Stimulated activated naive B cell treated with anti-CD40 and anti-IgM and Interleukin-4, amounts not matched to agents 10 μg/mL and 1 μg/mL and 100 μg/mL, for 72 hours (primary cell): ENCODE measurements at regions not wholly inside any gene's neighbourhood (a gene's known extent, or its start where the extent isn't known, plus 50 kb on each side); places are given as distances from the start of the nearest gene placed in this dataset.
"Not testable (repeated sequence)": the region's sequence is repeated elsewhere in the genome, so short reads cannot be mapped to it uniquely, and the experiment has no call there.

ENCODE experiments used
- ATAC-seq, 2 donors: fragments of 150-1000 bp; cut with Tn5 transposase; replicated peaks; 2 replicates each; pipeline ENCODE4 v1.10.0; 2021; ENCODE audit warnings: moderate library complexity in 1 of 2
- DNase-seq: peaks from one replicate; pipeline ENCODE4 v3.0.0; 2021
- H3K27ac Mint-ChIP-seq: one replicate; pipeline ENCODE4 v1.8.0; 2022; ENCODE audit warnings: mild to moderate bottlenecking, mixed read lengths
- H3K27me3 Mint-ChIP-seq, 2 donors: one replicate each; pipeline ENCODE4 v1.8.0; 2022; ENCODE audit warnings: mixed read lengths in 2 of 2
- H3K36me3 Mint-ChIP-seq, 2 donors: one replicate each; pipeline ENCODE4 v1.8.0; 2022; ENCODE audit warnings: mixed read lengths in 2 of 2, mild to moderate bottlenecking in 1 of 2
- H3K4me1 Mint-ChIP-seq, 2 donors: one replicate each; pipeline ENCODE4 v1.8.0; 2022; ENCODE audit warnings: mixed read lengths in 2 of 2, mild to moderate bottlenecking in 1 of 2
- H3K4me3 Mint-ChIP-seq, 2 donors: one replicate each; pipeline ENCODE4 v1.8.0; 2022; ENCODE audit warnings: mild to moderate bottlenecking in 2 of 2, mixed read lengths in 2 of 2, moderate library complexity in 1 of 2
- H3K9me3 Mint-ChIP-seq, 2 donors: one replicate each; pipeline ENCODE4 v1.8.0; 2022; ENCODE audit warnings: mixed read lengths in 2 of 2, mild to moderate bottlenecking in 1 of 2

DNA sequence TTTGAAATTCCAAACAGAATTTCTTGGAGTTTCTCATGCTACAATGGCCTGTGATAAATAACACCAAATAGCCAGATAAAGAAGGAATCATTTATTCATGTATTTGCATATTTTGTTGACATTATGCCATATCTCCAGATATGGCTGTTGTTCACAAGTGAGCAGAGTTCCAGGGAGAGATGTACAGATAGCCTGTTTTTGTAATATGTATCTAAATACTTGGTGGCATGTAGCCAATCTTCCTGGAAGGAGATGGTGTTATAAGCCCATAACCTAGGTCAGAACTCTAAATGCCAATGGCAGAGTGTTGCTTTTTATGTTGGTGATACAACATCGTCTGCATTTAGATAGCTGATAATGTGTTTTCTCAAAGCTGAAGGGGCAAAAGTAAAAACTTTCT, 292.2 kb downstream of the FBXO8 start:
- H3K27ac Mint-ChIP-seq, result no peak overlapping the region

DNA sequence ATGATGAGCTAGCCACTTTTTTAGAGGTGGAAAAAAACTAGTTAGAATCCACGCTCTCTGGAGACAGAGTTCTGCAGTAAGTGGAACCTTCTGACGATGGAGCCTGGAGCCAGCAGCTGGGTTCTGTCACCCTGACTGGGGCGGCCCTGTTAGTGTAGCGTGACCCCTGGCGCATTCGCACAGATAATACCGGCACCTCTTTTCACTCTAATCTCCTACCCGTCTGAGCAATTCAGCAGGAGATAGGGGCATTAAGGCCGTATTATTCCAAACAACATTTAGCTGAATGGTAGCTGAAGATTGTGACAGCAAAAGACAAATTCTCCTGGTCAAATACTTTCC, 292.6 kb downstream of the FBXO8 start:
- Mint-ChIP-seq H3K4me3 (no peak overlapping the region), H3K9me3 (no peaks in the 10 kb centered on the region), H3K36me3 (no peaks in the 10 kb centered on the region), H3K27me3 (no peaks in the 10 kb centered on the region), H3K4me1 (no peaks in the 10 kb centered on the region), H3K27ac (no peak overlapping the region)
- ATAC-seq (no peak), DNase-seq (no peak)

More for the DNA sequence above, 292.2 kb downstream of the FBXO8 start:
- no peaks in the 10 kb centered on the region for H3K4me1 Mint-ChIP-seq
- no peaks in the 10 kb centered on the region for H3K36me3 Mint-ChIP-seq
- H3K9me3 Mint-ChIP-seq, result peaks cover 0 to 1% of the 10 kb centered on the region in 2 donors
- ATAC-seq (no peak), DNase-seq (no peak)
- H3K27me3 Mint-ChIP-seq, result no peaks in the 10 kb centered on the region
- H3K4me3 Mint-ChIP-seq, result no peak overlapping the region

DNA sequence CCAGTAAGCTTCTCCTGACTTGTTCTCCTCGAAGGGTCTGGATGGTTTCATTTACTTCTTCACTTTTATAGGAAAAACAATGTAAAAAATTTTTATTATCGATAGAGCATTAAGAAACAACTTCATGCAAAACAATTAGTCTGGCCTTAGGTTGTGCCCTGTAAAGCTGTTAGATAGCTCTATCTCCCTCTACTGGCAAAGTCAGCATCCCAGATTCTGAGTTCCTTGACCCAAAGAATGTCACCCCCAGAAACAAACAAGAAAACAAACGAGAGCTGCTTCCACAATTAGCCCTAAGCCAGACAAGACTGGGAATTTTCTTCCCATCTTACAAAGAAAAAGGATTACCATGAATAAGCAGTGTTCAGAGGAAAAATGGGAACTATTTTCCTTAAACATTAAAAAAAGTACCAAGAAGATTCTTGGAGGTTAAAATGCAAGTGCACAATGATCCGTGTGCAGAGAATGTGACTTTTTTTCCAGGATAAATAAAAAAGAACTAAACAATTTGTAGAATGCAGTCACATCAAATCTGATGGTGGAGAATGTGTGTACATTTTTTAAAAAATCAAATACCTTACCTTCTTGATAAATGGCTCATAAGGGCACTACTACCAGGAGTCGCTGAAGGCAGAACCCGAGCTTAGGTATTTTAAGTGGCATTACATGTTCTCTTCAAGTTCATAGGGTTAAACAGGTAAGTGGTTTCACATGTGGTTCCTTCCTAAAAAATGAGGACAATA, 293.2 kb downstream of the FBXO8 start:
- Mint-ChIP-seq H3K36me3 (no peaks in the 10 kb centered on the region), H3K27ac (no peak overlapping the region), H3K9me3 (no peaks in the 10 kb centered on the region), H3K4me1 (no peaks in the 10 kb centered on the region), H3K27me3 (no peaks in the 10 kb centered on the region), H3K4me3 (no peak overlapping the region)
- ATAC-seq (no peak), DNase-seq (no peak)

DNA sequence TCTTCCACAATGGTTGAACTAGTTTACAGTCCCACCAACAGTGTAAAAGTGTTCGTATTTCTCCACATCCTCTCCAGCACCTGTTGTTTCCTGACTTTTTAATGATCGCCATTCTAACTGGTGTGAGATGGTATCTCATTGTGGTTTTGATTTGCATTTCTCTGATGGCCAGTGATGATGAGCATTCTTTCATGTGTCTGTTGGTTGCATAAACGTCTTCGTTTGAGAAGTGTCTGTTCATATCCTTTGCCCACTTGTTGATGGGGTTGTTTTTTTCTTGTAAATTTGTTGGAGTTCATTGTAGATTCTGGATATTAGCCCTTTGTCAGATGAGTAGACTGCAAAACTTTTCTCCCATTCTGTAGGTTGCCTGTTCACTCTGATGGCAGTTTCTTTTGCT, 319.9 kb downstream of the FBXO8 start:
- not testable (repeated sequence) for H3K27me3 Mint-ChIP-seq, H3K4me3 Mint-ChIP-seq, DNase-seq, H3K9me3 Mint-ChIP-seq, H3K4me1 Mint-ChIP-seq, ATAC-seq, H3K36me3 Mint-ChIP-seq, H3K27ac Mint-ChIP-seq

GRCh38 chr4:173960398-173960797, 323.1 kb downstream of the FBXO8 start:
- H3K9me3 Mint-ChIP-seq, result peaks cover 0 to 2% of the 10 kb centered on the region in 2 donors
- no peaks in the 10 kb centered on the region for H3K27me3 Mint-ChIP-seq
- no peak overlapping the region for H3K4me3 Mint-ChIP-seq
- H3K27ac Mint-ChIP-seq, result no peak overlapping the region
- no peaks in the 10 kb centered on the region for H3K36me3 Mint-ChIP-seq
- DNase-seq, result no peak
- ATAC-seq, result no peak
- H3K4me1 Mint-ChIP-seq, result no peaks in the 10 kb centered on the region

DNA sequence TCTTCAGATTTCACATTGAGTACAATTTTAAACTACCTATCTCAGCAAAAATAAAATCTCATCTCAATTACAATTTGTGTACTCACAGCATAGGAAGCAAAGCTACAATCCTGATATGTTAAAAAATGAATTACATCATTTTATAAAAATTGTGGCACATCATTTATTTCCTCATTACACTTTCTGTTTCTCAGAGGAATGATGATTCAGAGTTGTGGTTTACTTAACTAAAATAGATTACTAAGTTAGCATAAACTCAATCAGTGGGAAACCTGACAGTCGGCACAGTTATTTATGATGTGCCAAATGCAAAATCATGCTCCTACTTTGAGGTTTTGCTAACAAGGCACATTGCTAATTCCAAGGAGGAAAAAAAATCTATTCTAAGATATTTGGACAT, 325.0 kb downstream of the FBXO8 start:
- Mint-ChIP-seq H3K4me3 (no peak overlapping the region), H3K27me3 (no peaks in the 10 kb centered on the region), H3K36me3 (no peaks in the 10 kb centered on the region), H3K9me3 (no peaks in the 10 kb centered on the region), H3K4me1 (no peaks in the 10 kb centered on the region), H3K27ac (no peak overlapping the region)
- ATAC-seq (no peak), DNase-seq (no peak)

- ATAC-seq (no peak), DNase-seq (no peak)
- Mint-ChIP-seq H3K27ac (no peak overlapping the region), H3K4me1 (no peaks in the 10 kb centered on the region), H3K27me3 (no peaks in the 10 kb centered on the region), H3K4me3 (no peak overlapping the region), H3K9me3 (peaks cover 0 to 2% of the 10 kb centered on the region in 2 donors), H3K36me3 (no peaks in the 10 kb centered on the region)
These were observed 339.9 kb downstream of the FBXO8 start for GRCh38 chr4:173943547-173943946.

GRCh38 chr4:173940146-173940545, 343.3 kb downstream of the FBXO8 start:
- Mint-ChIP-seq H3K27me3 (no peaks in the 10 kb centered on the region), H3K36me3 (no peaks in the 10 kb centered on the region), H3K27ac (no peak overlapping the region), H3K4me3 (no peak overlapping the region), H3K4me1 (no peaks in the 10 kb centered on the region), H3K9me3 (peaks cover 0 to 2% of the 10 kb centered on the region in 2 donors)
- ATAC-seq (no peak), DNase-seq (no peak)

DNA sequence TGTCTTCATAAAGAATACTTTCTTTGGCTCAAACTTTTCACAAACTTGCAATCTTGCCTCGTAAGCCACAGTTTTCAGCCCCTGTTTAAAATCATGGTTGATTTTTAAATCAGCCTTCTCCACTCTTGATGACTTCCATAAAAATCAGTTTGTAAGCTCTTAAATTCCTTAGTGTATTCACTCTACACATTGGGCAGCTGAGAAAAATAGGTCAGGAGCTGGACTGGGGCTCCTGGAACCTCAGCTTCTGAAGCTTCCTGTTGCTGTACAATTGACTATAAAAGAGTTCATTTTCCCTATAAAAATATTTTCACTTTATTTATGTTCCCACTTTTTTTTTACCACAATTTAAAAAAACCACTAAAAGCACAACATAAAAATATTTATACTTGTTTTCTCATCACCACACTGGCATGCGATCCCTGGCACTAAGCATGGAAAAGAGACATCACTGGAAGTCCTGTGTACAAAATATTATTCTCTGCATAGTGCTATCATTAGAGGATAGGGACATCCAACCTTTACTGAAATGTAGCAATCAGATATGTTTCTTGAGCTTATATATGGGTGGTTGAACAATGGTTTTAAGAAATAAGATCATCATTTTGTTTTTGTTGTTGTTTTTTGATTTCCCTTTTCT, 345.7 kb downstream of the FBXO8 start:
- Mint-ChIP-seq H3K27me3 (no peaks in the 10 kb centered on the region), H3K36me3 (no peaks in the 10 kb centered on the region), H3K9me3 (peaks cover 0 to 2% of the 10 kb centered on the region in 2 donors), H3K27ac (no peak overlapping the region), H3K4me1 (no peaks in the 10 kb centered on the region), H3K4me3 (no peak overlapping the region)
- ATAC-seq (no peak), DNase-seq (no peak)

- H3K36me3 Mint-ChIP-seq, result no peaks in the 10 kb centered on the region
- H3K9me3 Mint-ChIP-seq, result peaks cover 0 to 2% of the 10 kb centered on the region in 2 donors
- no peaks in the 10 kb centered on the region for H3K4me1 Mint-ChIP-seq
- H3K27me3 Mint-ChIP-seq, result no peaks in the 10 kb centered on the region
- DNase-seq, result no peak
- no peak overlapping the region for H3K27ac Mint-ChIP-seq
- ATAC-seq, result no peak
- no peak overlapping the region for H3K4me3 Mint-ChIP-seq
These were observed 346.6 kb downstream of the FBXO8 start for GRCh38 chr4:173936861-173937260.

DNA sequence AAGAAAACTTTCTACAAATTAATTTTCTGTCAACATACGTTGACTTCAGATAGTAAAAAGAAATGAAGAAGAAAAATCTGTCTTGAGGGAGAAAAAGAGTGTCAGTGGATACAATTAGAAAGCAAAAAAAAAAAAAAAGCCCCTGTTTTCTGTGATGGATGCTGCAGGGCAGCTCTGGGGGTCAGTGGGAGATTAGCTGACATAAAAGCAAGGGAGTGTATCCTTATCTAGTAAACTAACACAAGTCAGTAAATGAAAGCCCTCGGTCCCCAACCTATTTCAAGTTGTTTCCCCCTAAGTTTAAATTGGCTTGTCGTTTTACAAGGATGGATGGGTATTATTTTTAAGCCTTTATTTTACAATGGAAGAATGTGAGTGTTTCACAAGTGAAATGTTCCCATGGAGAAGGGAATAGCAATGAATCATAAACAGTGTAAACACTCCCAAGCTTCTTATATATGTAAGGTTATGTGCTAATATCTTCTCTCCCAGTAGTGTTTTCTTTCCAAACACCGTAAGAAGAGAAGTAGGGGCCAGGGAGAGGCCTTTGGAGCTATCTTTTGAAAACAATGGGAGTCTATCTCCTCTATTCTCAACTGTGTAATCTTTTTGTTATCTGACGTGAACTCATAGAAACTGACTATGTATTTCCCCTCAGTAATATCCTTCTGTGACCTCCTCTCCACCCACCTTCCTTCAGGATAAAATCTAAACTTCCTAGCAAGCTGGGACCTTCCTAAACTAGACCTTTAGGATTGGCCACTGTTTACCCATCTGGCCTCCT, 347.7 kb downstream of the FBXO8 start:
- no peaks in the 10 kb centered on the region for H3K27me3 Mint-ChIP-seq
- H3K36me3 Mint-ChIP-seq, result no peaks in the 10 kb centered on the region
- H3K9me3 Mint-ChIP-seq, result peaks cover 0 to 2% of the 10 kb centered on the region in 2 donors
- no peak for DNase-seq
- H3K27ac Mint-ChIP-seq, result no peak overlapping the region
- no peaks in the 10 kb centered on the region for H3K4me1 Mint-ChIP-seq
- no peak overlapping the region for H3K4me3 Mint-ChIP-seq
- ATAC-seq, result no peak

DNA sequence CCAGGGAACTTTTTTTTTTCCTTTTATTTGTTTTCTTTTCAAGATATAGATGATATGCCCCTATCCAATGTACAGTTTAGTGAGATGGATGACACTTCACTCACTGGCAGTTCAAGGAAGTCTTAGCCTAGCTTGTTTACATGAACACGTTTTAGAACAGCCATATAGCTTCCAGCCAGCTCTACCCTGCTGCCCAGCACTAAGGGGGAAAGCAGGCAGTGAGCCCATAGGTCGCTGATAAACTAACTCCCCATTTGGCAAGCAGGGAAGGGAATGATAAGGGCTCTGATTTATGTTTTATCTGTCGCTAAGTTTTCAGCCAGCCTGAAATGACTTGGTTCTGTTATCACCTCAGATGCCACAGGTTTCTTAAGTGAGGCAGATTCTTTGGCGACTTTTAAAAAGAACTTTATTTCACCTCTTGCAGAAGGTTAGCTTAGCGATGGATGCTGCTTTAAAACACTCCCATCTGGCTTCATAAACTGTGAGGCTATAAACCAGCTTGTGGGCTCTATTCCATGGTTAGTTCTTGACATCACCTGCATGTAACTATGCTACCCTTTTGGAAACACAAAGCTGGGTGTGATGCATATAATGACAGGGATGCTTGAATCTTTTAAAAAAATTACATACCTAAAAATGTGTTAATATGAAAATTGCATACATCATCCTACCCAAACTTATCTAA, 348.4 kb downstream of the FBXO8 start:
- H3K36me3 Mint-ChIP-seq, result no peaks in the 10 kb centered on the region
- H3K27me3 Mint-ChIP-seq, result no peaks in the 10 kb centered on the region
- H3K9me3 Mint-ChIP-seq, result peaks cover 0 to 2% of the 10 kb centered on the region in 2 donors
- ATAC-seq (no peak), DNase-seq (no peak)
- H3K4me1 Mint-ChIP-seq, result no peaks in the 10 kb centered on the region
- no peak overlapping the region for H3K27ac Mint-ChIP-seq
- H3K4me3 Mint-ChIP-seq, result no peak overlapping the region

- H3K27ac Mint-ChIP-seq, result no peak overlapping the region
- DNase-seq (no peak), ATAC-seq (no peak)
- no peaks in the 10 kb centered on the region for H3K4me1 Mint-ChIP-seq
- no peaks in the 10 kb centered on the region for H3K36me3 Mint-ChIP-seq
- H3K9me3 Mint-ChIP-seq, result peaks cover 0 to 2% of the 10 kb centered on the region in 2 donors
- no peak overlapping the region for H3K4me3 Mint-ChIP-seq
- H3K27me3 Mint-ChIP-seq, result no peaks in the 10 kb centered on the region
These were observed 349.3 kb downstream of the FBXO8 start for GRCh38 chr4:173934201-173934600.

GRCh38 chr4:173932701-173933100, 350.8 kb downstream of the FBXO8 start:
- H3K36me3 Mint-ChIP-seq, result no peaks in the 10 kb centered on the region
- no peak overlapping the region for H3K27ac Mint-ChIP-seq
- no peaks in the 10 kb centered on the region for H3K27me3 Mint-ChIP-seq
- no peaks in the 10 kb centered on the region for H3K4me1 Mint-ChIP-seq
- ATAC-seq (no peak), DNase-seq (no peak)
- H3K9me3 Mint-ChIP-seq, result peaks cover 0 to 2% of the 10 kb centered on the region in 2 donors
- no peak overlapping the region for H3K4me3 Mint-ChIP-seq
